Endothelial cell of umbilical vein (primary cell): ENCODE measurements at regions not wholly inside any gene's neighbourhood (a gene's known extent, or its start where the extent isn't known, plus 50 kb on each side); places are given as distances from the start of the nearest gene placed in this dataset.

Source experiments
- CTCF ChIP-seq, 2 donors: IDR thresholded peaks; 1 replicate in 1 of 2; 2 replicates in 1 of 2; pipeline ENCODE4 v1.5.1; 2011; ENCODE audit warnings: low read length in 2 of 2, mild to moderate bottlenecking in 2 of 2, moderate library complexity in 2 of 2, control low read depth in 1 of 2, inconsistent platforms in 1 of 2, low read depth in 1 of 2; ENCODE audit not compliant: insufficient read depth in 1 of 2; ENCODE audit errors: extremely low read depth in 1 of 2
- EZH2 ChIP-seq: IDR thresholded peaks from 2 replicates; pipeline ENCODE4 v1.6.1; 2012; ENCODE audit warnings: borderline replicate concordance, low read depth, mild to moderate bottlenecking, moderate library complexity, low read length, inconsistent platforms; ENCODE audit not compliant: severe bottlenecking
- MYC ChIP-seq: IDR thresholded peaks from one replicate; pipeline ENCODE4 v1.6.1; 2011; ENCODE audit warnings: mild to moderate bottlenecking, low read depth, low read length
- POLR2A ChIP-seq: IDR thresholded peaks from 2 replicates; pipeline ENCODE4 v1.6.1; 2012; ENCODE audit warnings: low read depth, mild to moderate bottlenecking, control low read depth, low read length
- POLR2AphosphoS5 ChIP-seq: IDR thresholded peaks from 2 replicates; pipeline ENCODE4 v1.6.1; 2012; ENCODE audit warnings: low read depth, mild to moderate bottlenecking, control low read depth, low read length, moderate library complexity; ENCODE audit not compliant: insufficient read depth

GRCh38 chr15:26075770-26076169 is 212.6 kb upstream of the ATP10A start:
- TF ChIP-seq CTCF (IDR thresholded peaks at IDR 0.05; ENCODE audit: extremely low read depth in 1 of 2, insufficient read depth in 1 of 2, low read depth in 1 of 2, low read length in 2 of 2) (no peak), POLR2AphosphoS5 (no peak), EZH2 (no peak), MYC (no peak), POLR2A (no peak)
